Esophagus (tissue), 2 donors: ENCODE measurements at regions not wholly inside any gene's neighbourhood (a gene's known extent, or its start where the extent isn't known, plus 50 kb on each side); places are given as distances from the start of the nearest gene placed in this dataset.

ENCODE experiments used
- H3K27ac ChIP-seq, 2 donors: one replicate each; pipeline ENCODE4 v1.5.1; 2013; ENCODE audit warnings: low read depth in 2 of 2, mild to moderate bottlenecking in 2 of 2, inconsistent platforms in 1 of 2, low read length in 1 of 2, moderate library complexity in 1 of 2
- H3K27me3 ChIP-seq, 2 donors: one replicate each; pipeline ENCODE4 v1.6.1; 2013; ENCODE audit warnings: low read length in 2 of 2, control low read depth in 1 of 2, mild to moderate bottlenecking in 1 of 2; ENCODE audit not compliant: insufficient read depth in 2 of 2, control insufficient read depth in 1 of 2
- H3K36me3 ChIP-seq, 2 donors: one replicate each; pipeline ENCODE4 v1.6.1; 2013; ENCODE audit warnings: low read length in 1 of 2; ENCODE audit not compliant: control insufficient read depth in 2 of 2, insufficient read depth in 2 of 2
- H3K4me1 ChIP-seq, 2 donors: one replicate each; pipeline ENCODE4 v1.6.1; 2013; ENCODE audit warnings: low read length in 1 of 2; ENCODE audit not compliant: control insufficient read depth in 2 of 2, insufficient read depth in 2 of 2
- H3K4me3 ChIP-seq, 2 donors: one replicate each; pipeline ENCODE4 v1.5.1; 2013; ENCODE audit warnings: low read length in 2 of 2, mild to moderate bottlenecking in 2 of 2, low read depth in 1 of 2, moderate library complexity in 1 of 2
- H3K9me3 ChIP-seq, 2 donors: one replicate each; pipeline ENCODE4 v1.6.1; 2013; ENCODE audit warnings: mild to moderate bottlenecking in 2 of 2, low read depth in 1 of 2, low read length in 1 of 2, moderate library complexity in 1 of 2; ENCODE audit not compliant: control insufficient read depth in 2 of 2, insufficient read depth in 1 of 2
- WGBS, 2 donors: extraction: QIAGEN DNeasy Blood & Tissue Kit; methylation state at CpG; one replicate each; pipeline ENCODE4 v1.1.7; 2013; 5-methylcytosine and 5-hydroxymethylcytosine counted together
- donor health status: healthy with polysubstance abuse.
- donor health status: Bipolar disorder and iron deficiency.

- 65 to 67% methylated on average over 14 of the region's 14 CpGs for WGBS, 2 donors
- Histone ChIP-seq H3K9me3 (peaks cover 74 to 95% of the 10 kb centered on the region in 2 donors), H3K4me1 (no peaks in the 10 kb centered on the region), H3K36me3 (no peaks in the 10 kb centered on the region), H3K4me3 (no peak overlapping the region), H3K27ac (no peak overlapping the region), H3K27me3 (no peaks in the 10 kb centered on the region)
These were observed 366.5 kb downstream of the ALG10 start for GRCh38 chr12:34388636-34389377.

- Histone ChIP-seq H3K4me3 (no peak overlapping the region), H3K27me3 (no peaks in the 10 kb centered on the region), H3K36me3 (no peaks in the 10 kb centered on the region), H3K9me3 (peaks cover 74 to 95% of the 10 kb centered on the region in 2 donors), H3K27ac (no peak overlapping the region), H3K4me1 (no peaks in the 10 kb centered on the region)
- 64 to 70% methylated on average over 26 of the region's 26 CpGs for WGBS, 2 donors
These were observed 367.3 kb downstream of the ALG10 start for GRCh38 chr12:34389378-34390170.

DNA sequence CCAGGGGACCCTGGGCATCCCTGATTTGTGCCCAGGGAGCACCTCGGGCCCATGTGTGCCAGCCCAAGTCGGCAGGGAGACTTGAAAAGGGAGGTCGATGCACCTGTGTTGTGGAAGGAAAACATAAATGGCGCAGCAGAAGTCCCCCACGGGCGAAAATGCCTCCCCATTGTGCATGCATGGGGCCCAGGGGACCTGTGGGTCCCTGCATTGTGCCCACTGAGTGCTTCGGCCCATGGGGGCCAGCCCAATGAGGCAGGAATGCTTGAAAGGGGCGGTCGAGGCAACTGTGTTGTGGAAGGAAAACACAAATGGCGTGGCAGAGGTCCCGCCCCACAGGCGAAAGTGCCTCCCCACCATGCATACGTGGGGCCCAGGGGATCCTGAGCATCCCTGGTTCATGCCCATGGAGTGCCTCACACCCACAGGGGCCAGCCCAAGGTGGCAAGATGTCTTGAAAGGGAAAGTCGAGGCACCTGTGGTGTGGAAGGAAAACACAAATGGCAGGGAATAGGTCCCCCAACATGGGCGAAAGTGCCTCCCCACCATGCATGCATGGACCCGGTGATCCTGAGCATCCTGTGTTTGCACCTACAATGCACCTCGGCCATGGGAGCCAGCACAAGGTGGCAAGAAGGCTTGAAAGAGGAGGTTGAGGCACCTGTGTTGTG is 368.0 kb downstream of the ALG10 start:
- WGBS, 2 donors: 70 to 74% methylated on average over 17 of the region's 17 CpGs

GRCh38 chr12:34390846-34391700 is 368.8 kb downstream of the ALG10 start:
- WGBS, 2 donors: 70 to 78% methylated on average over 24 of the region's 24 CpGs
- Histone ChIP-seq H3K4me1 (no peaks in the 10 kb centered on the region), H3K36me3 (no peaks in the 10 kb centered on the region), H3K27ac (no peak overlapping the region), H3K9me3 (peaks cover 77 to 96% of the 10 kb centered on the region in 2 donors), H3K4me3 (no peak overlapping the region), H3K27me3 (no peaks in the 10 kb centered on the region)

More for the DNA sequence above, 368.0 kb downstream of the ALG10 start:
- Histone ChIP-seq H3K4me3 (no peak overlapping the region), H3K4me1 (no peaks in the 10 kb centered on the region), H3K27me3 (no peaks in the 10 kb centered on the region), H3K36me3 (no peaks in the 10 kb centered on the region), H3K9me3 (peaks cover 70 to 96% of the 10 kb centered on the region in 2 donors), H3K27ac (no peak overlapping the region)

DNA sequence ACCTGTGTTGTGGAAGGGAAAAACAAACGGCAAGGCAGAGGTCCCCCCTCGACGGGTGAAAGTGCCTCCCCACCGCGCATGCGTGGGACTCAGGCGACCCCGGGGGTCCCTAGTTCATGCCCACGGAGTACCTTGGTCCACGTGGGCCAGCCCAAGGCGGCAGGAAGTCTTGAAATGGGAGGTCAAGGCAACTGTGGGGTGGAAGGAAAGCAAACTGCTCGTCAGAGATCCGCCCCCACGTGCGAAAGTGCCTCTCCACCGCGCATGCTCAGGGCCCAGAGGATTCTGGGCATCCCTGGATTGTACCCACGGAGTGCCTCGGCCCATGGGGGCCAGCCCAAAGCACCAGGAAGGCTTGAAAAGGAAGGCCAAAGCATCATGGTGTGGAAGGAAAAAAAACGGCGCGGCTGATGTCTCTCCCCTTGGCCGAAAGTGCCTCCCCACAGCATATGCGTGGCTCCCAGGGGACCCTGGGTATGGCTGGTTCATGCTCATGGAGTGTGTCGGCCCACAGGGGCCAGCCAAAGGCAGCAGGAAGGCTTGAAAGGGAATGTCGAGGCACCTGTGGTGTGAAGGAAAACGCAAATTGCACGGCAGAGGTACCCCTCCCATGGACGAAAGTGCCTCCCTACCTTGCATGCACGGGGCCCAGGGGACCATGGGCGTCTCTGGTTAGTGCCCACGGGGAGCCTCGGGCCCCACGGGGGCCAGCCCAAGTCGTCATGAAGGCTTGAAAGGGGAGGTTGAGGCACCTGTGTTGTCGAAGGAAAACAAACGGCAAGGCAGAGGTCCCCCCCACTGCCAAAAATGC is 369.7 kb downstream of the ALG10 start:
- H3K27ac ChIP-seq: no peak overlapping the region
- H3K4me1 ChIP-seq: no peaks in the 10 kb centered on the region
- no peaks in the 10 kb centered on the region for H3K27me3 ChIP-seq
- WGBS, 2 donors: 66% methylated on average over 37 of the region's 37 CpGs
- no peak overlapping the region for H3K4me3 ChIP-seq
- H3K9me3 ChIP-seq: peaks cover 75 to 95% of the 10 kb centered on the region in 2 donors
- no peaks in the 10 kb centered on the region for H3K36me3 ChIP-seq

GRCh38 chr12:34392741-34393085 is 370.4 kb downstream of the ALG10 start:
- no peaks in the 10 kb centered on the region for H3K4me1 ChIP-seq
- no peaks in the 10 kb centered on the region for H3K36me3 ChIP-seq
- H3K4me3 ChIP-seq: no peak overlapping the region
- H3K27ac ChIP-seq: no peak overlapping the region
- no peaks in the 10 kb centered on the region for H3K27me3 ChIP-seq
- 71 to 80% methylated on average over 14 of the region's 14 CpGs for WGBS, 2 donors
- peaks cover 79 to 96% of the 10 kb centered on the region in 2 donors for H3K9me3 ChIP-seq

DNA sequence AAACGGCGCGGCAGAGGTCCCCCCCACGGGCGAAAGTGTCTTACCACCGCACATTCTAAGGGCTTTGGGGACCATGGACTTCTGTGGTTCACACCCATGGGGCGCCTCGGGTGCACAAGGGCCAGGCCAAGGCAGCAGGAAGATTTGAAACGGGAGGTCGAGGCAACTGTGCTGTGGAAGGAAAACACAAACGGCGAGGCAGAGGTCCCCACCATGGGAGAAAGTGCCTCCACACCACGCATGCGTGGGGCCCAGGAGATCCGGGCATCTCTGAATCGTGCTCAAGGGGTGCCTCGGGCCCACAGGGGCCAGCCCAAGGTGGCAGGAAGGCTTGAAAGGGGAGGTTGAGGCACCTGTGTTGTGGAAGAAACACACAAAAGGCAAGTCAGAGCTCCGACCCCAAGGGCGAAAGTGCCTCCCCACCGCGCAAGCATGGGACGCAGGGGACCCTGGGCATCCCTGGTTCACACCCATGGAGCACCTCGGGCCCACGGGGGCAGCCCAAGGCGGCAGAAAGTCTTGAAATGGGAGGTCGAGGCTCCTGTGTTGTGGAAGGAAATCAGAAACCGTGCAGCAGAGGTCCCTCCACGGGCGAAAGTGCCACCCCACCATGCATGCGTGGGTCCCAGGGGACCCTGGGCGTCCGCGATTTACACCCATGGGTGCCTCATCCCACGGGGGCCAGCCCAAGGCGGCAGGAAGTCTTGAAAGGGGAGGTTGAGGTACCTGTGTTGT is 371.0 kb downstream of the ALG10 start:
- Histone ChIP-seq H3K4me1 (no peaks in the 10 kb centered on the region), H3K4me3 (no peak overlapping the region), H3K9me3 (peaks cover 82 to 96% of the 10 kb centered on the region in 2 donors), H3K27ac (no peak overlapping the region), H3K27me3 (no peaks in the 10 kb centered on the region), H3K36me3 (no peaks in the 10 kb centered on the region)
- whole genome bisulfite sequencing, 2 donors: 59 to 68% methylated on average over 35 of the region's 35 CpGs

DNA sequence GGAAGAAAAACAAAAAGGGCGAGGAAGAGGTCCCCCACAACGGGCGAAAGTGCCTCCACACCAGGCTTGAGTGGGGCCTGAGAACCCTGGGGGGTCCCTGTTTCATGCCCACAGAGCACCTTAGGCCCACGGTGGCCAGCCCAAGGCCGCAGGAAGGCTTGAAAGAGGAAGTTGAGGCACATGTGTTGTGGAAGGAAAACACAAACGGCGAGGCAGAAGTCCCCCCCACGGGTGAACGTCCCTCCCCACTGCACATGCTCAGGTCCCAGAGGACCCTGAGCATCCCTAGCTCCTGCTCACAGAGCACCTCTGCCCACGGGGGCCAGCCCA is 371.5 kb downstream of the ALG10 start:
- Histone ChIP-seq H3K9me3 (peaks cover 84 to 96% of the 10 kb centered on the region in 2 donors), H3K27ac (no peak overlapping the region), H3K4me1 (no peaks in the 10 kb centered on the region), H3K36me3 (no peaks in the 10 kb centered on the region), H3K27me3 (no peaks in the 10 kb centered on the region), H3K4me3 (no peak overlapping the region)
- 63 to 67% methylated on average over 10 of the region's 10 CpGs for WGBS, 2 donors
